ENCODE measurements at regions not wholly inside any gene's neighbourhood (a gene's known extent, or its start where the extent isn't known, plus 50 kb on each side); places are given as distances from the start of the nearest gene placed in this dataset.

DNA sequence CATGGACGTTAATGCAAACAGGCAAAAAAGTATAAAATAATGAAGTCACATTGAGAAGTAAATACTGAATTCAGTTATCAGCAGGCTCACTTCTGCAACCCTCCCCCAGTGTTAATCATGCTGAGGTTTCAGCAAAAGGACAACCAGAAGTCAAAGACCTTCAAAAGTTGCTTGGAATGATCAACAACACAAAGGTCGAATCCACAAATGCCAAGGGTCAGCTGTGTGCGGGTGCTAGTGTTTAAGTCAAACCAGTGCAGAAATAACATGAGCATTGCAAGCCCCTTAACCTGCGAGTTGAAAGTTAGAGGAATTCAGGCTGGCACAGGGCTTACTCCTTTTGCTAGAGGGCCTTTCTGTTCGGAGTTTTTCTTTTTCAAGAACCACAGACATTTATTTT, 436.7 kb upstream of the SEL1L start:
- TF ChIP-seq, protein P1, sequence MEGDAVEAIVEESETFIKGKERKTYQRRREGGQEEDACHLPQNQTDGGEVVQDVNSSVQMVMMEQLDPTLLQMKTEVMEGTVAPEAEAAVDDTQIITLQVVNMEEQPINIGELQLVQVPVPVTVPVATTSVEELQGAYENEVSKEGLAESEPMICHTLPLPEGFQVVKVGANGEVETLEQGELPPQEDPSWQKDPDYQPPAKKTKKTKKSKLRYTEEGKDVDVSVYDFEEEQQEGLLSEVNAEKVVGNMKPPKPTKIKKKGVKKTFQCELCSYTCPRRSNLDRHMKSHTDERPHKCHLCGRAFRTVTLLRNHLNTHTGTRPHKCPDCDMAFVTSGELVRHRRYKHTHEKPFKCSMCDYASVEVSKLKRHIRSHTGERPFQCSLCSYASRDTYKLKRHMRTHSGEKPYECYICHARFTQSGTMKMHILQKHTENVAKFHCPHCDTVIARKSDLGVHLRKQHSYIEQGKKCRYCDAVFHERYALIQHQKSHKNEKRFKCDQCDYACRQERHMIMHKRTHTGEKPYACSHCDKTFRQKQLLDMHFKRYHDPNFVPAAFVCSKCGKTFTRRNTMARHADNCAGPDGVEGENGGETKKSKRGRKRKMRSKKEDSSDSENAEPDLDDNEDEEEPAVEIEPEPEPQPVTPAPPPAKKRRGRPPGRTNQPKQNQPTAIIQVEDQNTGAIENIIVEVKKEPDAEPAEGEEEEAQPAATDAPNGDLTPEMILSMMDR (IDR thresholded peaks at IDR 0.05): no peak
- no peak for TF ChIP-seq POLR2A (IDR thresholded peaks at IDR 0.05)
